NCI-H1694 treated with DMSO at 0.1 percent for 48 hours (cell line): ENCODE measurements at regions not wholly inside any gene's neighbourhood (a gene's known extent, or its start where the extent isn't known, plus 50 kb on each side); places are given as distances from the start of the nearest gene placed in this dataset.

Experiments used
- DNase-seq: peaks from one replicate; lab custom pipeline; 2025; lab: John Stamatoyannopoulos, UW

- no peak for DNase-seq
Observed at GRCh38 chr2:206368484-206368883, 74.8 kb upstream of the ADAM23 start.

- no peak for DNase-seq
Observed at GRCh38 chr2:206368933-206369569, 74.3 kb upstream of the ADAM23 start.

- no peak for DNase-seq
Observed at GRCh38 chr2:206375956-206376355, 67.4 kb upstream of the ADAM23 start.

GRCh38 chr2:206378835-206379234, 64.5 kb upstream of the ADAM23 start:
- no peak for DNase-seq

- peak; percentile 12 for DNase-seq
Observed at GRCh38 chr2:206379266-206379665, 64.1 kb upstream of the ADAM23 start.

GRCh38 chr2:206379886-206380285, 63.4 kb upstream of the ADAM23 start:
- DNase-seq: no peak

GRCh38 chr2:206381881-206382280, 61.5 kb upstream of the ADAM23 start:
- DNase-seq: no peak

GRCh38 chr2:206383669-206384068, 59.7 kb upstream of the ADAM23 start:
- no peak for DNase-seq

- DNase-seq: no peak
Observed at GRCh38 chr2:206387808-206388207, 55.5 kb upstream of the ADAM23 start.

GRCh38 chr2:206388698-206389097, 54.6 kb upstream of the ADAM23 start:
- DNase-seq: no peak

- DNase-seq: no peak
Observed at GRCh38 chr2:206389164-206389563, 54.2 kb upstream of the ADAM23 start.

- no peak for DNase-seq
Observed at GRCh38 chr2:206390181-206390580, 53.2 kb upstream of the ADAM23 start.

- peak; percentile 33 for DNase-seq
Observed at GRCh38 chr2:206392118-206392517, 51.2 kb upstream of the ADAM23 start.
